ENCODE measurements at regions not wholly inside any gene's neighbourhood (a gene's known extent, or its start where the extent isn't known, plus 50 kb on each side); places are given as distances from the start of the nearest gene placed in this dataset.

DNA sequence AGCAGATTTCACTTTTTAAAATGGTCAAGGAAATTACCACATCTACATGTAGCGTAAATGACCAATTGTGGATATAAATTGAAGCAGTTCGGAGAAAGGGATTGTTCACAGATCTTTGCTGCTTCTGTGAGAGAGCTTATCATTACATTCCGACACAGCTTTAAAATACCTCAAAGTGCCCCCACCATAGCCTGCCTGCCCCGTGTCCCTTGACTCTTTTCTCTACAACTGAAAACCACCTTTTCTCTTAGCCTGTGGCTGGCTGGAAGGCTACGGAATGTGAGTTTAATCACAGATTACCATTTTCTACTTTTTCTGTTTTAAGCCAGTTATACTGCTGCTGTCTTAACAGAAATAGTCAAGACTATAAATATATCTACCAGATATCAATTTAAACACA, 347.2 kb upstream of the MAP3K7 start:
- TF ChIP-seq, protein P1, sequence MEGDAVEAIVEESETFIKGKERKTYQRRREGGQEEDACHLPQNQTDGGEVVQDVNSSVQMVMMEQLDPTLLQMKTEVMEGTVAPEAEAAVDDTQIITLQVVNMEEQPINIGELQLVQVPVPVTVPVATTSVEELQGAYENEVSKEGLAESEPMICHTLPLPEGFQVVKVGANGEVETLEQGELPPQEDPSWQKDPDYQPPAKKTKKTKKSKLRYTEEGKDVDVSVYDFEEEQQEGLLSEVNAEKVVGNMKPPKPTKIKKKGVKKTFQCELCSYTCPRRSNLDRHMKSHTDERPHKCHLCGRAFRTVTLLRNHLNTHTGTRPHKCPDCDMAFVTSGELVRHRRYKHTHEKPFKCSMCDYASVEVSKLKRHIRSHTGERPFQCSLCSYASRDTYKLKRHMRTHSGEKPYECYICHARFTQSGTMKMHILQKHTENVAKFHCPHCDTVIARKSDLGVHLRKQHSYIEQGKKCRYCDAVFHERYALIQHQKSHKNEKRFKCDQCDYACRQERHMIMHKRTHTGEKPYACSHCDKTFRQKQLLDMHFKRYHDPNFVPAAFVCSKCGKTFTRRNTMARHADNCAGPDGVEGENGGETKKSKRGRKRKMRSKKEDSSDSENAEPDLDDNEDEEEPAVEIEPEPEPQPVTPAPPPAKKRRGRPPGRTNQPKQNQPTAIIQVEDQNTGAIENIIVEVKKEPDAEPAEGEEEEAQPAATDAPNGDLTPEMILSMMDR (IDR thresholded peaks at IDR 0.05; ENCODE audit: low read depth, low read length), result no peak
- TF ChIP-seq EZH2phosphoT487 (IDR thresholded peaks at IDR 0.05; ENCODE audit: low read depth), result no peak

All from OCI-LY3 (cell line).